Suprapubic skin (tissue), 4 donors: ENCODE measurements at regions not wholly inside any gene's neighbourhood (a gene's known extent, or its start where the extent isn't known, plus 50 kb on each side); places are given as distances from the start of the nearest gene placed in this dataset.

Experiments
- DNase-seq, 2 donors: peaks; one replicate each; pipeline ENCODE4 v3.0.0-alpha.2; 2019; ENCODE audit warnings: low spot score in 2 of 2
- H3K27ac ChIP-seq: fragments of 200-600 bp; sonication (generic); one replicate; pipeline ENCODE4 v1.5.1; 2019
- H3K27me3 ChIP-seq: fragments of 200-600 bp; sonication (generic); one replicate; pipeline ENCODE4 v1.5.1; 2019
- H3K36me3 ChIP-seq: fragments of 200-600 bp; sonication (generic); one replicate; pipeline ENCODE4 v1.5.1; 2019
- H3K4me1 ChIP-seq: fragments of 200-600 bp; sonication (generic); one replicate; pipeline ENCODE4 v1.5.1; 2019
- H3K4me3 ChIP-seq: fragments of 200-600 bp; sonication (generic); one replicate; pipeline ENCODE4 v1.5.1; 2019; ENCODE audit warnings: mild to moderate bottlenecking
- H3K9me3 ChIP-seq: fragments of 200-600 bp; sonication (generic); one replicate; pipeline ENCODE4 v1.5.1; 2019
- EP300 ChIP-seq: sonication (generic); formaldehyde crosslinking; IDR thresholded peaks from one replicate; pipeline ENCODE4 v1.6.1; 2017; ENCODE audit warnings: antibody characterized with exemption
- POLR2A ChIP-seq, 2 donors: fragments of 450-650 bp; IDR thresholded peaks; one replicate each; pipeline ENCODE4 v1.6.1; 2017; ENCODE audit warnings: antibody characterized with exemption in 2 of 2, mild to moderate bottlenecking in 2 of 2, moderate library complexity in 2 of 2
- POLR2AphosphoS5 ChIP-seq, 3 donors: sonication (generic); formaldehyde crosslinking; IDR thresholded peaks; one replicate each; pipeline ENCODE4 v1.6.1; 2017; ENCODE audit warnings: antibody characterized with exemption in 3 of 3
- WGBS: methylation state at CpG from one replicate; pipeline ENCODE4 v1.1.5; 2018; 5-methylcytosine and 5-hydroxymethylcytosine counted together
- TF ChIP-seq, protein P1 (sequence below), 2 donors: fragments of 200-600 bp in 1 of 2; fragments of 450-650 bp in 1 of 2; sonication (generic) in 1 of 2; IDR thresholded peaks; one replicate each; pipeline ENCODE4 v1.5.1; 2016 to 2019; ENCODE audit warnings: antibody characterized with exemption in 2 of 2, mild to moderate bottlenecking in 1 of 2, moderate library complexity in 1 of 2

- Histone ChIP-seq H3K27me3 (no peaks in the 10 kb centered on the region), H3K27ac (no peak overlapping the region), H3K4me1 (no peaks in the 10 kb centered on the region), H3K4me3 (no peak overlapping the region), H3K9me3 (no peaks in the 10 kb centered on the region), H3K36me3 (no peaks in the 10 kb centered on the region)
- DNase-seq: no peak
- TF ChIP-seq POLR2A (IDR thresholded peaks at IDR 0.05): no peak
- no peak for TF ChIP-seq POLR2AphosphoS5 (IDR thresholded peaks at IDR 0.05)
- TF ChIP-seq, protein P1, sequence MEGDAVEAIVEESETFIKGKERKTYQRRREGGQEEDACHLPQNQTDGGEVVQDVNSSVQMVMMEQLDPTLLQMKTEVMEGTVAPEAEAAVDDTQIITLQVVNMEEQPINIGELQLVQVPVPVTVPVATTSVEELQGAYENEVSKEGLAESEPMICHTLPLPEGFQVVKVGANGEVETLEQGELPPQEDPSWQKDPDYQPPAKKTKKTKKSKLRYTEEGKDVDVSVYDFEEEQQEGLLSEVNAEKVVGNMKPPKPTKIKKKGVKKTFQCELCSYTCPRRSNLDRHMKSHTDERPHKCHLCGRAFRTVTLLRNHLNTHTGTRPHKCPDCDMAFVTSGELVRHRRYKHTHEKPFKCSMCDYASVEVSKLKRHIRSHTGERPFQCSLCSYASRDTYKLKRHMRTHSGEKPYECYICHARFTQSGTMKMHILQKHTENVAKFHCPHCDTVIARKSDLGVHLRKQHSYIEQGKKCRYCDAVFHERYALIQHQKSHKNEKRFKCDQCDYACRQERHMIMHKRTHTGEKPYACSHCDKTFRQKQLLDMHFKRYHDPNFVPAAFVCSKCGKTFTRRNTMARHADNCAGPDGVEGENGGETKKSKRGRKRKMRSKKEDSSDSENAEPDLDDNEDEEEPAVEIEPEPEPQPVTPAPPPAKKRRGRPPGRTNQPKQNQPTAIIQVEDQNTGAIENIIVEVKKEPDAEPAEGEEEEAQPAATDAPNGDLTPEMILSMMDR (IDR thresholded peaks at IDR 0.05): no peak
- no peak for TF ChIP-seq EP300
- 79% methylated on average over 7 of the region's 7 CpGs for WGBS
Observed at GRCh38 chr21:39029086-39029755, 154.0 kb downstream of the PSMG1 start.

- H3K27me3 ChIP-seq: peaks cover 3% of the 10 kb centered on the region
- H3K27ac ChIP-seq: no peak overlapping the region
- 93% methylated on average over 5 of the region's 5 CpGs for WGBS
Observed at GRCh38 chr21:39025198-39025597, 158.1 kb downstream of the PSMG1 start.

DNA sequence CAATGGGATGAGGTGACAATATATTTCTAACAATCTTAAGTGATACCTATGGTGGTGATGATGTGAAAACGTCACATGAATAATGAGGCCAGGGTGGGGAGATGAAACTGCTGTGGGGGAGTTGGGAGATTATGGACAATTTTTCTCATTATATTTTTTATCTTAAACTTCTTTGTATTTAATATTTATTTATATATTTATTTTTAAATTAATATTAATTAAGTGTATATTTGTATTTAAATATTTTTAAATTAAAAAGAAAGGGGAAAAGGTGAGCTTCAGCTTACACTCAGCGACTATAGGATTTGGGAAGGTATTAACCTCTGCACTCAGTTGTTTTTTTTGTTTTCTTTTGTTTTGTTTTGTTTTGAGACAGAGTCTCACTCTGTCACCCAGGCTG, 158.7 kb downstream of the PSMG1 start:
- no peaks in the 10 kb centered on the region for H3K36me3 ChIP-seq
- H3K4me1 ChIP-seq: peaks cover 19% of the 10 kb centered on the region
- H3K27me3 ChIP-seq: peaks cover 3% of the 10 kb centered on the region
- no peak for DNase-seq
- H3K9me3 ChIP-seq: no peaks in the 10 kb centered on the region
- H3K27ac ChIP-seq: no peak overlapping the region
- H3K4me3 ChIP-seq: no peak overlapping the region
- WGBS: 98% methylated on average over 2 of the region's 2 CpGs
- TF ChIP-seq POLR2A (IDR thresholded peaks at IDR 0.05) (no peak), EP300 (no peak), POLR2AphosphoS5 (IDR thresholded peaks at IDR 0.05) (no peak)
- TF ChIP-seq, protein P1 (IDR thresholded peaks at IDR 0.05): no peak

More at GRCh38 chr21:39025198-39025597, 158.1 kb downstream of the PSMG1 start:
- Histone ChIP-seq H3K36me3 (no peaks in the 10 kb centered on the region), H3K4me3 (no peak overlapping the region), H3K4me1 (peaks cover 19% of the 10 kb centered on the region), H3K9me3 (no peaks in the 10 kb centered on the region)
- TF ChIP-seq POLR2AphosphoS5 (IDR thresholded peaks at IDR 0.05) (no peak), EP300 (no peak), POLR2A (IDR thresholded peaks at IDR 0.05) (no peak)
- TF ChIP-seq, protein P1 (IDR thresholded peaks at IDR 0.05): no peak
- DNase-seq: no peak

DNA sequence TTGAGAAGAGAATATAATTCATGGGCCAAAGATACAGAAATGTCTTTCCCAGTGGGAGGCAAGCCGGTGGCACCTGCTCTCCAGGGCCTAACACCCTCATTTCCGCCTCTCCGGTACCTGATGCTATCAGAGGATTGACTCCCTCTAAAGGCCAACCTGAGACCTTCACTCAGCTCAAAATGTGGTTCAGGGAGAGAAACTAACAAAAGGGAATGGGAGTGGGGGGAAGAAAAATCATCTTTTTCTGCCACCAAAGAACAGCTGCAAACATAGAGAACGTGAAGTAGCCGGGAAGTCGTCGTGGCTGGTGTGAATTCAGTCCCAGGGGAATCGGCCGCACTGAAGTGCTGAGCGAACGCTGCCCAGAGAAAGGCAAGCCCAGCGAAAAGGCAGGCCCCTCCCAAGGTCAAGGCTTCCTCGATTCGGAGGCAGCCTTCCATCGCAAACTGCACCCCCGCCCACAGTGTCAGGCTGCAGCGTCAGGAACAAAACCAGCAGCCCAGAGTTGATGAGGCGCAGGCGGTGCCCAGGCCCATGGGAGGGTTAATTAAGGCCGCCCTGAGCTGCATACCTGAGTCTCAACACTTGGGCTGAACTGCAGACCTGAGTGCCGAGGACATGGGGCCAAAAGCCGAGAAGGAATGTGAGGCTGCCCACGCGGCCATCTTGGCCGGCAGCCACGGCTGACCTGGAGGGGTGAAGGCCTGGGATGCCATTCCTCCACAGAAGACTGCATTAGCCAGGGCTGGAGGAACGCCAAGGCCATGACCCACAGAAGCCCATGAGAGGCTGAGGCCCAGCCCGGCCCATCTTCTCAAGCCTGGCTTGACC, 160.2 kb downstream of the PSMG1 start:
- Histone ChIP-seq H3K4me3 (no peak overlapping the region), H3K27me3 (peaks cover 3% of the 10 kb centered on the region), H3K36me3 (no peaks in the 10 kb centered on the region), H3K27ac (peak overlapping the region; percentile 66), H3K4me1 (peaks cover 19% of the 10 kb centered on the region), H3K9me3 (no peaks in the 10 kb centered on the region)
- TF ChIP-seq, protein P1 (IDR thresholded peaks at IDR 0.05): no peak
- TF ChIP-seq POLR2AphosphoS5 (IDR thresholded peaks at IDR 0.05) (peak in 1 of 3 donors; percentile 23), EP300 (no peak), POLR2A (IDR thresholded peaks at IDR 0.05) (no peak)
- WGBS: 49% methylated on average over 17 of the region's 28 CpGs
- DNase-seq: no peak

GRCh38 chr21:39022466-39022862, 160.8 kb downstream of the PSMG1 start:
- WGBS: 35% methylated on average over 6 of the region's 6 CpGs
- Histone ChIP-seq H3K4me3 (no peak overlapping the region), H3K27me3 (peaks cover 3% of the 10 kb centered on the region), H3K9me3 (no peaks in the 10 kb centered on the region), H3K27ac (peak overlapping the region; percentile 66), H3K4me1 (peaks cover 19% of the 10 kb centered on the region), H3K36me3 (no peaks in the 10 kb centered on the region)
- TF ChIP-seq POLR2AphosphoS5 (IDR thresholded peaks at IDR 0.05) (no peak), EP300 (no peak), POLR2A (IDR thresholded peaks at IDR 0.05) (no peak)
- TF ChIP-seq, protein P1 (IDR thresholded peaks at IDR 0.05): no peak
- no peak for DNase-seq
